Spleen (tissue), 11 donors: ENCODE measurements at regions not wholly inside any gene's neighbourhood (a gene's known extent, or its start where the extent isn't known, plus 50 kb on each side); places are given as distances from the start of the nearest gene placed in this dataset.
"Not testable (repeated sequence)": the region's sequence is repeated elsewhere in the genome, so short reads cannot be mapped to it uniquely, and the experiment has no call there.

Source experiments
- DNase-seq: peaks from one replicate; pipeline ENCODE4 v3.0.0-alpha.2; 2020
- H3K27ac ChIP-seq, 8 donors: fragments of 200-600 bp; sonication (generic) in 7 of 8; 1 replicate in 4 of 8; 2 replicates in 4 of 8; pipeline versions ENCODE4 v1.5.0 to v1.8.0; 2016 to 2021; ENCODE audit warnings: inconsistent platforms in 4 of 8, mild to moderate bottlenecking in 4 of 8, moderate library complexity in 1 of 8
- H3K27me3 ChIP-seq, 7 donors: fragments of 200-600 bp; sonication (generic) in 6 of 7; replicated peaks in 1 of 7; 1 replicate in 4 of 7; 2 replicates in 3 of 7; pipeline versions ENCODE4 v1.5.0 to v1.8.0; 2016 to 2021; ENCODE audit warnings: inconsistent platforms in 3 of 7, mild to moderate bottlenecking in 1 of 7
- H3K36me3 ChIP-seq, 6 donors: fragments of 200-600 bp; sonication (generic) in 5 of 6; 1 replicate in 4 of 6; 2 replicates in 2 of 6; pipeline versions ENCODE4 v1.5.0 to v1.8.0; 2016 to 2021; ENCODE audit warnings: inconsistent platforms in 2 of 6
- H3K4me1 ChIP-seq, 6 donors: fragments of 200-600 bp; sonication (generic) in 5 of 6; 1 replicate in 3 of 6; 2 replicates in 3 of 6; pipeline versions ENCODE4 v1.5.0 to v1.8.0; 2016 to 2021; ENCODE audit warnings: inconsistent platforms in 3 of 6
- H3K4me3 ChIP-seq, 8 donors: fragments of 200-600 bp; sonication (generic) in 7 of 8; 1 replicate in 4 of 8; 2 replicates in 4 of 8; pipeline versions ENCODE4 v1.5.0 to v1.8.0; 2016 to 2021; ENCODE audit warnings: inconsistent platforms in 4 of 8, mild to moderate bottlenecking in 4 of 8, moderate library complexity in 2 of 8
- H3K9me3 ChIP-seq, 8 donors: fragments of 200-600 bp; sonication (generic) in 7 of 8; 1 replicate in 4 of 8; 2 replicates in 4 of 8; pipeline versions ENCODE4 v1.5.0 to v1.8.0; 2016 to 2021; ENCODE audit warnings: inconsistent platforms in 4 of 8
- CTCF ChIP-seq, 11 experiments: fragments of 200-600 bp in 7 of 11; fragments of 450-650 bp in 4 of 11; sonication (generic) in 4 of 11; IDR thresholded peaks in 8 of 11; conservative IDR thresholded peaks in 3 of 11; 1 replicate in 7 of 11; 2 replicates in 4 of 11; pipeline versions ENCODE4 v1.4.0 to v1.8.0; 2016 to 2021; ENCODE audit warnings: antibody characterized with exemption in 11 of 11, inconsistent platforms in 4 of 11, mild to moderate bottlenecking in 1 of 11
- POLR2A ChIP-seq, 3 donors: fragments of 450-650 bp; IDR thresholded peaks; one replicate each; pipeline ENCODE4 v1.5.1; 2017; ENCODE audit warnings: antibody characterized with exemption in 3 of 3, mild to moderate bottlenecking in 1 of 3
- POLR2AphosphoS5 ChIP-seq, 3 donors: sonication (generic); formaldehyde crosslinking; IDR thresholded peaks; one replicate each; pipeline ENCODE4 v1.5.1; 2017; ENCODE audit warnings: antibody characterized with exemption in 3 of 3
- WGBS, 5 donors: extraction: QIAGEN DNeasy Blood & Tissue Kit in 3 of 5; methylation state at CpG; one replicate each; pipeline versions ENCODE4 v1.1.5 to v1.1.7; 2013 to 2018; 5-methylcytosine and 5-hydroxymethylcytosine counted together
- intact Hi-C: fragments of 100-400 bp; cut with DNase I; formaldehyde crosslinking; loops from one replicate; pipeline ENCODE4 v1.15.0; 2023; ENCODE audit warnings: low total_unique reads
- donor health status: healthy with polysubstance abuse.
- donor health status: DM: no; HTN: no; CAD: no; lungs with moderate emphysema.
- donor health status: DM: no; HTN: no; CAD: no.
- donor health status: Bipolar disorder and iron deficiency.
- donor health status: healthy.
- donor health status: DM: no; HTN: no; CAD: no.
- donor health status: DM: yes; HTN: yes; CAD: no.

GRCh38 chr4:33116871-33117270 lies 2396.7 kb downstream of the PCDH7 start:
- Histone ChIP-seq H3K27me3 (no peaks in the 10 kb centered on the region), H3K4me3 (no peak overlapping the region), H3K27ac (no peak overlapping the region), H3K9me3 (peaks cover 0 to 28% (median 10%) of the 10 kb centered on the region in 8 donors), H3K4me1 (no peaks in the 10 kb centered on the region), H3K36me3 (no peaks in the 10 kb centered on the region)
- TF ChIP-seq CTCF (IDR thresholded peaks at IDR 0.05 in 8 of 11, conservative IDR thresholded peaks at IDR 0.05 in 3 of 11) (no peak), POLR2A (IDR thresholded peaks at IDR 0.05) (no peak), POLR2AphosphoS5 (IDR thresholded peaks at IDR 0.05) (no peak)
- 82 to 96% (median 83%) methylated on average over 3 of the region's 3 CpGs for WGBS, 5 donors
- intact Hi-C loops, result no loop called here
- DNase-seq, result no peak

GRCh38 chr4:33126002-33126401 lies 2405.8 kb downstream of the PCDH7 start:
- Histone ChIP-seq H3K27me3 (no peaks in the 10 kb centered on the region), H3K27ac (no peak overlapping the region), H3K4me3 (no peak overlapping the region), H3K36me3 (no peaks in the 10 kb centered on the region), H3K4me1 (no peaks in the 10 kb centered on the region), H3K9me3 (peaks cover 0 to 3% (median 0%) of the 10 kb centered on the region in 8 donors)
- TF ChIP-seq POLR2A (IDR thresholded peaks at IDR 0.05) (no peak), POLR2AphosphoS5 (IDR thresholded peaks at IDR 0.05) (no peak), CTCF (IDR thresholded peaks at IDR 0.05 in 8 of 11, conservative IDR thresholded peaks at IDR 0.05 in 3 of 11) (no peak)
- intact Hi-C loops, result no loop called here
- no peak for DNase-seq
- WGBS, 5 donors, result 66 to 90% (median 70%) methylated on average over 1 of the region's 1 CpG

- 65 to 83% (median 77%) methylated on average over 1 of the region's 1 CpG for WGBS, 5 donors
Measured at GRCh38 chr4:33130662-33131061, 2410.5 kb downstream of the PCDH7 start.

GRCh38 chr4:33133723-33134122 lies 2413.6 kb downstream of the PCDH7 start:
- H3K4me3 ChIP-seq, result no peak overlapping the region
- no peaks in the 10 kb centered on the region for H3K27me3 ChIP-seq
- no peaks in the 10 kb centered on the region for H3K4me1 ChIP-seq
- no peak for TF ChIP-seq POLR2A (IDR thresholded peaks at IDR 0.05)
- no peak for TF ChIP-seq POLR2AphosphoS5 (IDR thresholded peaks at IDR 0.05)
- no peak for TF ChIP-seq CTCF (IDR thresholded peaks at IDR 0.05 in 8 of 11, conservative IDR thresholded peaks at IDR 0.05 in 3 of 11)
- H3K27ac ChIP-seq, result no peak overlapping the region
- no peak for DNase-seq
- WGBS, 5 donors, result 46 to 65% (median 62%) methylated on average over 2 of the region's 2 CpGs
- H3K36me3 ChIP-seq, result no peaks in the 10 kb centered on the region
- H3K9me3 ChIP-seq, result peaks cover 0 to 21% (median 2%) of the 10 kb centered on the region in 8 donors
- intact Hi-C loops, result no loop called here

More at GRCh38 chr4:33130662-33131061, 2410.5 kb downstream of the PCDH7 start:
- H3K27ac ChIP-seq, DNase-seq, H3K9me3 ChIP-seq, H3K4me3 ChIP-seq, H3K4me1 ChIP-seq, H3K36me3 ChIP-seq, intact Hi-C loops, H3K27me3 ChIP-seq: not testable (repeated sequence)

- no peak overlapping the region for H3K4me3 ChIP-seq
- WGBS, 5 donors, result 21 to 98% (median 80%) methylated on average over 1 of the region's 1 CpG
- H3K27me3 ChIP-seq, result no peaks in the 10 kb centered on the region
- no peaks in the 10 kb centered on the region for H3K4me1 ChIP-seq
- intact Hi-C loops, result no loop called here
- no peak overlapping the region for H3K27ac ChIP-seq
- H3K9me3 ChIP-seq, result peaks cover 0 to 25% (median 2%) of the 10 kb centered on the region in 8 donors
- no peak for DNase-seq
- TF ChIP-seq POLR2A (IDR thresholded peaks at IDR 0.05) (no peak), CTCF (IDR thresholded peaks at IDR 0.05 in 8 of 11, conservative IDR thresholded peaks at IDR 0.05 in 3 of 11) (no peak), POLR2AphosphoS5 (IDR thresholded peaks at IDR 0.05) (no peak)
- H3K36me3 ChIP-seq, result no peaks in the 10 kb centered on the region
Measured at GRCh38 chr4:33134366-33134765, 2414.2 kb downstream of the PCDH7 start.
